Superior temporal gyrus (tissue), 1 donor: ENCODE measurements at regions not wholly inside any gene's neighbourhood (a gene's known extent, or its start where the extent isn't known, plus 50 kb on each side); places are given as distances from the start of the nearest gene placed in this dataset.
A peak's percentile ranks its signal among the peaks of the same experiment; 100 is the strongest.
"Not testable (repeated sequence)": the region's sequence is repeated elsewhere in the genome, so short reads cannot be mapped to it uniquely, and the experiment has no call there.

Experiments used
- DNase-seq: peaks from one replicate; pipeline ENCODE4 v3.0.0-alpha.2; 2016; ENCODE audit errors: extremely low spot score

DNA sequence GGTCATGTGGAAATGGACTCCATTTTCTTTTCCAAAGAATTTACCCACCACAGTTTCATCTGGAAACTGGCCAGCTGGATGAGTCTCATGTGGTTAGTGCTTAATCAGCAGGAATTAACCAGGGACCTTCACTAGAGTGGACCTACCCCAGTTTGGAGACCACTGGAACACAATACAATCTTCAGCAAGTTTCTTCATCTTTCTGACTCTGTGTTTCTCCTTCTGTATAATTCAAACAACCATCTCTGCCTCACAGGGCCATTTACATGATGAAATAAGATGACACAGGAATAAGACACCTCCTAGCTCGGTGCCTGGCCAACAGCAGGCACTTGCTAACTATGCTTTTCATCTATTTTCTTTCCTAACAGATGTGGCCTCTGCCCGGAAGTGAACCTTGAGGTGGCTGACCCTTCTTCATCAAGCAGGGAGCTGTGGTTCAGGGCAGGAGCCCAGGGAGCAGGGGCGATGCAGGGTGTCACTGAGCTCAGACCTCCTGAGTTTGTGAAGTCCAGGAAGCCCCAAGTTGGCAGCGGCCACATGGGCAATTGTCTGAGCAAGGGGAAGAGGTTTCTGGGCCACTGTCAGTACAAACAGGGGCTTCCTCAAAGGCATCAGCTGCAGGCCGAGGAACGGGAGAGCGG is 98.8 kb downstream of the SOD2 start:
- no peak for DNase-seq

DNA sequence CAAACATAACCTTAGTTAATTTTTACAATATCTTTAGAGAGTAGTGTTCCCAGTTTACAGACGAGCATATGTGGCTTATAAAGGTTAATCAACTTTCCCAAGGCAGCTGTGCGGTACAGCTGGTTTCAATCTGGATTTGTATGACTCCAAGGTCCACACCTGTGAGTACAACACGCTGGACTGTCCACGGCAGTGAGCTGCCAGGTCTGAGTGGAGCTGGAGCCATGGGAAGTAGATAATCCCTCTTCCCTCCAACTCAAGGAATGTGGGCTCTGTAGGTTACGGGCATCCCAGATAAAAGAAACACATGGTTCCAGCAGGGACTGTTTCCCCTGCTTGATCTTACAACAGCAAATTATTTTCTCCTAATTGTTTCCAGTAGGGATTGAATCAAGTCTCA is 102.2 kb downstream of the SOD2 start:
- DNase-seq = no peak

DNA sequence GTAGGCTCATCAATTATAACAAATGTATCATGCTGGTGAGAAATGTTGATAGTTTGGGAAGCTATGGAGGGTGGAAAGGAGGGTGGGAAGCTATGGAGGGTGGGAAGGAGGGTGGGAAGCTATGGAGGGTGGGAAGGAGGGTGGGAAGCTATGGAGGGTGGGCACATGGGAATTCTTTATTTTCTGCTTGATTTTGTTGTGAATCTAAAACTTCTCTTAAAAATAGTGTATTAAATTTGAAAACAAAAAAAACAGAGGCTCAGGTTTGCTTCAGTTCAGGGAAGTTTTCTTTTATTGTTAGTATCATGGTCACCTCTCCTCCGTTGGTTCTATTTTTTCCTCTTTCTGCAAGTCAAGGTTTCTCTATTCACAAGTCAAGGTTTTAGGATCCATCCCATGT is 106.4 kb downstream of the SOD2 start:
- DNase-seq = no peak

DNA sequence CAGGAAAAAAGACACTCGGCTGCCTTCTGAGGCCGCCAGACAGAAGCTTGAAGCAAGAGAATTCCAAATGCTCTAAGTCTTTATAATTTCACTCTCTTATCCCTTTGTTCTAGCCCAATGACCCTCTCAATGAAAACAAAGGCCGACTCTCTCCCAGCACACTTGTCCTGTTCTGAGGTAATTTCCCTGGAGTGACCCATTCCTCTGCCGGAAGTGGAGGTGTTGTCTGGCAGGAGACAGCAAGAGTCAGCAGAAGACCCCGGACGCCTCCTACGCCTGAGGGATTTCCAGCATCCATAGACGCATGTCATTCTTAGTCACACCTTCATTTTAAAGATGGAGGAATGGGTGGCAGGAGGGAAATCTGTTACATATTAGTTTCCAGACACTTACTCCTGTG is 110.3 kb downstream of the SOD2 start:
- DNase-seq = no peak

DNA sequence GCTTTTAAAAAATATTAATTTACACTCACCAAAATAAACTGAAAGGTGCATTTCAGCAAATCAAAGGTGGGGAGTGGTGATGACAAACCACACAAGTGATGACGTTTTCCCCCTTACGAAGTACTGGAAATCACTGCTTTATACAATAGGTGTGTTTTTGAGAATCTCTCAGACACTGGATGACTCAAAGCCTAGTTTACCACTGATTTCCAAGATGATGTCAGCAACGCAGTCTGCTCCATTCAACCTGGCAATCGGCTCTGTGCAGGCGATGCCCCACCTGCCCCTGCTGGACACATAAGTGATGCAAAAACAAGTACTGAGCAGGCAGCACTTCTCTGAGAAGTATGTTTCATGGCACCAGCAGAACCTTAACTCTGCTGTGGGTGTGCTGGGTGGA is 114.4 kb downstream of the SOD2 start:
- no peak for DNase-seq

DNA sequence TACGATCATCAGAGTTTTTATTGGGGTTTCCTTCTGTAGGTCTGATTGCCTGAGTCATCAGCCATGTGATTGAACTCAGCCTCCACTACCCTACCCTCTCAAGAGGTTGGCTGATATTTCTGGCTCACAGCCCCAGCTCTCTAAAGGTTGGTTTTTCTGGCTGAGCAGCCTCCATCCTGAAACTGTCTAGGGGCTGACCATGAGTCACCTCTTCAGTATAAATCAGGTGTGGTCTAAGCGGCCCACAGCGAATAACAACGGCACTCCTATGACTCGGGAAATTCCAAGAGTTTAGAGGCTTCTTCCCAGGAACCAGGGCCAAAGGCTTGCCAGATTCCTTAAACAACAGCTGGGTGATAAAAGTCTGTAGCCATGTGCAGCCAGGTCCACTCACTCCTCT is 115.5 kb downstream of the SOD2 start:
- DNase-seq = no peak

DNA sequence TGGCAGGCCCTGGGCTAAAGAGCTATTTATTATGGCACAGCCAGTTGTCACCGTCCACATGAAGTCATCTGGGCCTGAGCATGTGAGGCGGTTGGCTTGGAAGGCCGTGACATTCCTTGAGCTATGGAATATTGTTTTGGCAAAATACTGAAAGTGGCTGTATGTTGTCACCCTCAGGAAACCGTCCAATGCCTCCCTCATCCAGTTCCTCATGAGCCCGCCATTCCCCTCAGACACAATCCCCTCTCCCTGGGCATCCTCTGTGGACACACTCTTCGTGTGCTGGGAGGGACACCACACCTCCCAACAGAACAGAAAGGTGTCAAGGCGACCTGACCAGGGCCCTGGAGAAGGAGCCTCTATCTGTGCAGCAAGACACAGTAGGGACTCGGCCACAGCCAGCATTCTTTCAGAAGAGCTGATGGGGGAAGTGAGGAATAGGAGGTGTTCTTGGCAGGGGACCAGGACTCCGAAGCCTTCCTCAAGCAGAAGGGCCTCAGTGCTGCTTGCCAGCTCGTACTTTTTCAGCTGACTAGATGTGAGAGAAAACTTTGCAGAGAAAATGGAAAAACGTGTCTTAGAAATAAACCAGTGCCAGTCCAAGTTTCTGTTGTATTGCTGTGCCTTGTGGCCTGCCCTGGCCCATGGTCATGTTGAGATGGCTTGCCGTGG is 120.5 kb downstream of the SOD2 start:
- DNase-seq = no peak

DNA sequence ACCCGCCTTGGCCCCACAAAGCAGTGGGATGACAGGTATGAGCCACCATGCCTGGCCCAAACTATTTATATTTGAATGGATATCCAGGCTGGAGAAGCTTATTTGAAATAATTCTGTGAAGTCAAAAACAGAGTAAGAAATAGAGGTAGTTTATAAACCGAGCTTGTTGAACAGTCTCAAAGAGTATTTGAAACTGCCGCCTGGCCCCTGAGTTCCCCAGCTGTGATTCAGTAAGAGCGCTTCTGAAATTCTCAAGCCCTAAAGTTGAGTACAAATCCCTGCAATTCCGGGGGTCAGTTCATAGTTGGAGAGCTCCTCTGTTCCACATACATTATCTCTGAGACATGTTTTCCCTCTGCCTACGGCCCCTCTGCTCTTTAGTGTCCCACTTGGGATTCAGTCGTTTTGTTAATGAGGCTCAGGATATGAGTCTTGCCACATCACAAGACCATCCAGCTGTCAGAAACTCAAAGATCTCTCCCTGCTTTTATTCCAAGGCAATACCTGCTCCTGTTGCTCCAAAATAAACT is 127.8 kb downstream of the SOD2 start:
- no peak for DNase-seq

DNA sequence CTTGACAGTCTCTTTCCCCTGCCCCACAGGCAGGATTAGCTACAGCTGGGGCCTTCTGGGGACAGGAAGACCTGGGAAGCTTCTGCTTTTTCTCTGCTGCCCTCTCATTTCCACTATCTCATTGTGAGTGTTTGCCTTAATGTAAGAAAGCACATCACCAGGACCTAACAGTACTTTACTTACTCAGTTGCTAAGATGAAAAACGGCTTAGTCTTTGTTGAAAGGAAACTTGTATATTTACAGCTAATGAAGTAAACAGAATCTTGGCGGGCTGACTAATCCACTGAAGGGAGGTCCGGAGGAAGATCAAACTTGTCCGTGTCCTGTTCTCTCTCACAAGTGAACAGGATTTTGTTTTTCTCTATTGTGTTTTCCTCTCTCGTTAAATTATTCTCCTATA is 128.6 kb downstream of the SOD2 start:
- no peak for DNase-seq

DNA sequence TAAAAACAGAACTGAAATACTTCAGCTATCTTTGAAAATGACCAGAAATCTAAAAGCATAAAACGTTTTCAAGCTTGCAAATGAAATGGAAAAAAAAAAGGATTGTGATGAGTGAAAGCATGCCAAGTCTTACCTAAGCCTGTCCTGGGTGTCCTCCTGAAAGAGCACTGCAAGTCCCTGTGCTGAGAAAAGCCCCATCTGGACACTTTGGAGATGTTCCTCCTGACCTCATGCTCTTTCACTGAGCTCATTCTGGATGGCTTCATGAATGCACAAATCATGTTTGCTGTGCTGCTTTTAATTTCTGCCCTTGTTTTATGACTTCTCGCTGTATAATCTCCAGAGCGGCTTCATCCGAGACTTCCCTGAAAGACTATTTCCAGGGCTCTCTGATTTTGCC is 136.0 kb downstream of the SOD2 start:
- no peak for DNase-seq

DNA sequence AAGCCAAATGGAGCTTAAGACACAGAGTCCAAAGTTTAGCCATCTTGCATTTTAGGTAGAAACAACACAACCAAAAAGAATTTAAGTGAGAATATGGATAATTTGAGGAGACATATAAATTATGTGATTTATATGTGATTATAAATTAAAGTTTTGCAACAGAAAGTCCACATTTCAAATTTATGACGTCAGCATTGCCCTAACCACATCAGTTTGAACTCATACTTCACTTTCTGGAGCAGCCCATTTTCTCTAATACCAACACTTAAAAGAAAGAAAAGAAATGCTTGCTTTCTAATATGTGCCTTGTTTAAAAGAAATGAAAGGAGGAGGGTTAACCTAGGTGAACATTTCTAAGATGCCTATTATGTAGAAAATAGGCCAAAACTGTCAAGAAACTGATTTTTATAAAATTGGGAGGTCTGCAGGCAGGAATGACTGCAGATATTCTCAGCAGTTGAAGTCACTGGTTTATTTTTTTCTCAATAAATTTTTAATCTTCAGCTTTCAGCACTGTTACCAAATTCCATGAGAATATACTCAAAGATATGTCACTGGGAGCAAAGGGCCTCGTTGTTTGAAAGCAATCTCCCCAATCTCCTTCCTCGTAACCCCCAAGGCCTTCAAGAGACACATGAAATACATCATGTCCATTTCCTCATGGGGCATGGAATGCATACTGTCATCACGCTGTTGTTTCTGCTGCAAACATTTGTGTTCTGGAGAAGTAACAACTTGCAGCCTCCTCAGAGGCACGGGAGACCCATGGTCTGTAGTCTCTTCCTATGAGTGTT is 137.8 kb downstream of the SOD2 start:
- no peak for DNase-seq

DNA sequence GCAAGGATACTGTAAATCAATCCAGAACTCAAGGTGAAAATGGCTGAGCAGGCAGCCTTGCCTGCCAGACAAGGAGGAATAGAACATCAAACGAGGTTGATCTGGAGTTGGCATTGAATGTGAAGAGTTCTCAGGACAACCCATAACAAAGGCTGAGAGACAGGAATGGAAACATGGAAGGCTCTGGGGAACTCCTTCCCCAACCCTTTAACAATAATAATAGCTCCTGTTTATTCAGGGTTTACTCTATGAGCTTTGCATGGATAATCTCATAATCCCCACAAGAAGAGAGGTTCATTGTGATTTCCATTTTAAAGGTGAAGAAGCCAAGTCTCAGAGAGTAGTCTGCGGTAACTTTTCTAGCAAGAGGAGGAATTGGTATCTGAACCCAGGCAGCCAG is 151.7 kb downstream of the SOD2 start:
- no peak for DNase-seq

DNA sequence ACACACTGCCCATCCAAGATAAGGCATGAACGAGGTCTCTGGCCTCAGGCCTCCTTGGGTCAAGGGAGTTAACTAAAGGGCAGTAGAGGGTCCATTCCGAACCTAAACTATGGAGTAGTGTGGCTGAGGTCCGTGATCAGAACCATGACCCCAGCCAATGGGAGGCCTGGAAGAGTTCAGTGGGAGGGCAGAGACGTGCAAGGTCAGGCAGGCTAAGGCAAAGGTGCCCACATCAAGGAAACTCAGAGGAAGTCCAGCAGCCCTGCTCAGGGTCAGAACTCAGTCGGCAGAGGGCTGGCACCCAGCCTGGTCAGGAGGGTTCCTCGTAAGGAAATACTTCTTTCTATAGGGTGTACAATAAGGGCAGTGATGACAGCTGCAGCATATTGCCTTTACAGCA is 152.2 kb downstream of the SOD2 start:
- DNase-seq = no peak

DNA sequence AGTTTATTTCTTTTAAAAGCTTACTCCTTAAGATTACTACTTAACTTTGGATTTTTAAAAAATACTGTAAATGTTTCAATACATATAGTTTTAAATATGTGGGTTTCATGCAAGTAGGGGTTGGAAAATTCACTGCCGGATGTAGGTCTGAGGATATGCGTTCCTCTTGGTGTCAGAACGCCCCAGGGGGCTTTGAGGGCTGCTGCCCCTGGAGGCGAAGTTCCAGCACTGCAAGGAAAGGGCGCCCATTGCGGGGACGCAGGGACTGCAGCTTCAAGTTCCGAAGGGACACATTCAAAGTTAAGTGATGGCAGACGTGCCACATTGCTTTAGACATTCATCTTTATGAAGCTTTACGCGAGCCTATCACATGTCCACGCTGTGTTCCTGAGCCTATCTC is 152.9 kb downstream of the SOD2 start:
- no peak for DNase-seq

DNA sequence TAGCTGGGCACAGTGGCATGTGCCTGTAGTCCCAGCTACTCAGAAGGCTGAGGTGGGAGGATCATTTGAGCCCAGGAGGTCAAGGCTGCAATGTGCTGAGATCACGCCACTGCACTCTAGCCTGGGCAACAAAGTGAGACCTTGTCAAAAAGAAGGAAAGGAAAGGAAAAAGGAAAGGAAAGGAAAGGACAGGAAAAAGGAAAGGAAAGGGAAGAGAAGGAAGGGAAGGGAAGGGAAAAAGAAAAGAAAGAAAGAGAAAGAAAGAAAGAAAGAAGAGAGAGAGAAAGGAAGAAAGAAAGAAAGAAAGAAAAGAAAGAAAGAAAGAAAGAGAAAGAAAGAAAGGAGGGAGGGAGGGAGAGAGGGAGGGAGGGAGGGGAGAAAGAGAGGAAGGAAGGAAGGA is 155.0 kb downstream of the SOD2 start:
- not testable (repeated sequence) for DNase-seq

DNA sequence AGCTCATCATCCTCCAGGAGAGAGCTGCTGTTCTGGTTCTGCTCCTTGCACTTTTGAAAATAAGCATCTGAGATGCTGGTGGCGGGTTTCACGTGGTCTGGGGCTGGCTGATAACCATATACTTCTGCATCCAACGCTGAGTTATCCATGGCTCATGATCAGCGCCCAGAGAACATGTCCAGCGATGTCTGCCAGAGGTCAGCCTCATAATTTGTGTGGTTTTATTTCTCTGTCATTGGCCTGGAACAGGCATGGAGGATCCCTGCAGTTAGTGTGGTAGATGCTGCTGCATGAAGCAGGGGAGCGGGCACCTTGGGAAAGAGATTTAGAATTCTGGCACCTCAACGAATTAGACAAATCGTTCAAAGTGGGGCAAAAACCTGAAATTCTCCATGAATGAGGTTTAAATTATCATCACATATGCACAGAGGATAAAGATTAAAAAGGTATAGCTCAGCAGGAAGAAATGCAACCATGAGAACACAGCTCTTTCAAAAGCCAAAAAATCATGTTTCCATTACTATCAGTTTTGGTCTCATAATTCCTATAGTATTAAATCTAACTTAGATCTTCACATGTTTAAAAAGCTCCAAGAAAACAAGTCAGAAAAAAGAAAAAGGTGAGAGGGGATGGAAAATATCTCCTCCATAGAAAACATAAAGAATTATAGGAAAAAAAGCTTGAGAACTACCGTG is 157.2 kb downstream of the SOD2 start:
- DNase-seq = no peak

DNA sequence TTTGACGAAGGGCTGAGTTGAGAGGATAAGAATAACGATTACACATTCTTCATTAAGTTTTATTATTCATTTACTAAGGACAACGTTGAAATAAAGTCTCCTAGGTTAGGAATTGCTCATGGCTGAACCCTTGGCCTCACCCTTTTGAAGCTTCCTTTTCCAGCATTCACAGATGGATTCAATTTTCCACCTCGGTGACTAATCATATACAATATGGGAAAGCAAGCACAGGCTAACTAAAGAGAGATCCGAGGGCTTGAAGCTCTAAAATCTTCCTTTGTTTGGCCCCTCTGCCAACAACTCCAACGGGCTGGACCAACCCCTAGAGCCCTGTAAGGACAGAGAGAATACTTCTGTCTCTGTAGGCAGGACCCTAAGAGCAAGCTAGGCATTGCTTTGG is 159.5 kb downstream of the SOD2 start:
- no peak for DNase-seq

DNA sequence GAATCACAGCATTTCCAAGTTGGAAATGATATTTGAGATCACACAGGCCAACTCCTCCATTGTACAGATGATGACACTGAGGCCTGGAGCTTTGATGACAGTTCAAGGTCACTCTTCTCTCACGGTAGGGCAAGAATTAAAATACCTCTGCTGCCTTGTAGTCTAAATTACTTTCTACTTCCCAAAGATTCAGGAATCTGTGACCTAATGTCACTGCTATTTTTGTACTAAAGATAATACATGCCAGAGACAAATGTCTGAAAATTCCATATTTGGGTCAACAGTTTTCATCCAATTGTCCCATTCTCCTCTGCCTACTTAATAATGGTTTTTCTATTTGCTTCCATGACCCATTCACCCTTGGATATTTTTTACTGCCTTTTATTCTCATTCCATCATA is 160.0 kb downstream of the SOD2 start:
- no peak for DNase-seq

DNA sequence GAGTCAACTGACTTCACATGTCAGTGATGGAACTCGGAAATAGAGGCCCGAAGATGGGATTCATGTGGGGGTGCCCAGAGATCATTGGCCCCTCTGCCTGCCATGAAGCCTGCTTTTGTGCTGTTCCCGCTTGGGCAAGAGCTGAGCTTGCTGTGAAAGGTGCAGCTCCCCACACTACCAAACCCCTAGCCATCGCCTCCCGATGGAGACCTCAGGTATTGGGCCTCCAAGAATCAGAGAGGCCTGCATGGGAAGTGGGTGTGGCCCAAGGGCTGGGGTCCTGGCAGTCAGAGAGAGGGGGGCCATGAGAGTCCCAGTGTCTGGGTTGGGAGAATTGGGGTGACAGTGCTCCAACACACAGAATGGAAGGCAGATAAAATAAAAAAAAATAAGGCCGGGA is 160.9 kb downstream of the SOD2 start:
- no peak for DNase-seq

DNA sequence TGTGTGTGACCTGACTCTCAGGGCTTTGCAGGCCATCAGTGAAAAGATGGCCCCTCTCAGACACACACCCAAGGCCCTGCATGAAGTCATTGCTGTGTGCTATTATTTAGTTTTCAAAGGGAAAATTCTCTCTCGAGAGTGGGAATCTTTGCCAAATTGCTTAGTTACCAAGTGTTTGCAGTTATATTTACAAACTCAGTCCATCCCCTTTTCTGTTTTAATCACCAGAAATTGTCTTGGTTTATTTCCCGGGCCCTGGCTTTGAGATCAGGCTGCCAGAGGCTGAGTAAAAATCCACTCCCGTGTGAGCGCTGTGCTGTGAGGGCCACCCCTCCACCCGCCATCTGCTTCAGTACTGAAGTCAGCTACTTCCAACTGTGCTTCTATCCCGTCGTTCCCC is 163.1 kb downstream of the SOD2 start:
- peak; percentile 16 for DNase-seq

DNA sequence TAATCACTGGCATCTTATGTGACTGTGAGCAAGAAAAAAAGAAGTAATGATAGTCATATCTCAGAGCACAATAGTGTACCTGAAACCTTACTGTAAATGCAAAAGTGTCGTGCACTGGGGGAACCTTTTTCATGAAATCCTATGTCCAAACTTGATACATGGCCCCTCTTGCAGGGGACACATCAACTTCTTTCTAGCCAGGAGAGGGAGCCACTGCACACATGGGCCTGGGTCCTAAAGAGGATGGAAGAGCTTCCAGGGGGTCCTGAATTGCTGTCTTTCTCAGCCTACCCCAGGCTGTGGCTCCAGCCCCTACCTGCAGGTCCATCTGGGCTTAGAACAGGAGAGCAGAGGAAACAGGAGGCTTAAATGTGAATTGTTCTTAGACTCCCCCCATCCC is 165.7 kb downstream of the SOD2 start:
- DNase-seq = no peak

DNA sequence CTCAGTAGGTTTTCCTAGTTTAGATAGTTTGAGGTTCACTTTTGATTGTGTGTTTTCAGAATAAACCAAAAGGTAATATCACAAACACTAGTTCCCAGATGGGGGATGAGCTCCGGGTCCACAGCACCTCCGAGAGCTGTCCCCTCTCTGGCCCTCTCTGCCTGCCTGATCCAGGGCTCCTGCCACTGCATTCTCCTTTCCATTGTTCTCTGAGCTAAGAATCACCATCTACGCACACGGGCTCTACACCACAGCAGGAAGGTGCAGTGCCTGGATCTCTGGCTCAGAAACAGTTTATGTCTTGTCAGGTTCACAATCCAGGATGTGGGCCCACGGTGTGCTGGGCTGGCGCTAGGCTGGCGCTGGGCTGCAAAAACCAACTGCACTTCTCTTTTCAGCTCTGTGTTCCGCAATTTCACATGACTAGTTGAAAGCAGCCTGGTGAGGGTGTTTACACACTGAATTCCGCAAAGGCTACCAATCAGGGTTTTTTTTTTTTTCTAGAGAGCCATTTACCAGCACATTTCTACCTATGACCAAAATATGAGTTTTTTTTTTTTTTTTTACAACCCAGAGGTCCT is 167.5 kb downstream of the SOD2 start:
- no peak for DNase-seq
